ENCODE measurements at regions not wholly inside any gene's neighbourhood (a gene's known extent, or its start where the extent isn't known, plus 50 kb on each side); places are given as distances from the start of the nearest gene placed in this dataset.

- Histone ChIP-seq H3K4me3 (no peak overlapping the region), H3K36me3 (no peaks in the 10 kb centered on the region), H3K4me1 (no peaks in the 10 kb centered on the region), H3K27me3 (no peaks in the 10 kb centered on the region), H3K9me3 (no peaks in the 10 kb centered on the region), H3K27ac (no peak overlapping the region)
- intact Hi-C loops (cut with DNase I): no loop called here
- no peak for TF ChIP-seq EP300 (IDR thresholded peaks at IDR 0.05)
- no peak for TF ChIP-seq CTCF (IDR thresholded peaks at IDR 0.05)
- no peak for TF ChIP-seq POLR2AphosphoS5 (IDR thresholded peaks at IDR 0.05)
- TF ChIP-seq POLR2A (IDR thresholded peaks at IDR 0.05): no peak
- DNase-seq: no peak
- 1 to 31% methylated on average over 2 of the region's 2 CpGs for WGBS, 2 donors
Observed at GRCh38 chr6:43837507-43837906, 67.5 kb downstream of the VEGFA start.

GRCh38 chr6:43836507-43837240, 66.7 kb downstream of the VEGFA start:
- WGBS, 2 donors: 88 to 90% methylated on average over 7 of the region's 7 CpGs
- Histone ChIP-seq H3K27ac (no peak overlapping the region), H3K36me3 (no peaks in the 10 kb centered on the region), H3K4me3 (no peak overlapping the region), H3K27me3 (no peaks in the 10 kb centered on the region), H3K4me1 (no peaks in the 10 kb centered on the region), H3K9me3 (no peaks in the 10 kb centered on the region)
- TF ChIP-seq POLR2AphosphoS5 (IDR thresholded peaks at IDR 0.05): no peak
- no peak for TF ChIP-seq EP300 (IDR thresholded peaks at IDR 0.05)
- TF ChIP-seq POLR2A (IDR thresholded peaks at IDR 0.05): no peak
- TF ChIP-seq CTCF (IDR thresholded peaks at IDR 0.05): no peak
- intact Hi-C loops (cut with DNase I): no loop called here
- no peak for DNase-seq

Small RNAs in the stretch of these regions (small RNA-seq; reads per million reads assigned to genes)
- 0 reads per million in 3 donors for gene AL157371.1

Data from sigmoid colon (tissue), 6 donors.